SK-N-SH treated with all-trans-retinoic acid at 6 μM for 48 hours (cell line): ENCODE measurements at regions not wholly inside any gene's neighbourhood (a gene's known extent, or its start where the extent isn't known, plus 50 kb on each side); places are given as distances from the start of the nearest gene placed in this dataset.

Source experiments
- ARNTL ChIP-seq: fragments of 450-650 bp; formaldehyde crosslinking; IDR thresholded peaks from 2 replicates; pipeline ENCODE4 v1.5.0; 2020; ENCODE audit warnings: low read depth, mild to moderate bottlenecking, moderate library complexity, borderline replicate concordance
- BACH2 ChIP-seq: fragments of 250-450 bp; sonication (Bioruptor Pico); IDR thresholded peaks from 2 replicates; pipeline ENCODE4 v1.9.0; 2021; ENCODE audit warnings: mild to moderate bottlenecking, borderline replicate concordance
- CREB5 ChIP-seq: fragments of 250-450 bp; sonication (Bioruptor Pico); IDR thresholded peaks from 2 replicates; pipeline ENCODE4 v1.5.1; 2020; ENCODE audit warnings: low read depth, mild to moderate bottlenecking, moderate library complexity
- GLIS3 ChIP-seq: fragments of 250-450 bp; sonication (Bioruptor Pico); IDR thresholded peaks from 2 replicates; pipeline ENCODE4 v1.5.0; 2020; ENCODE audit warnings: mild to moderate bottlenecking, moderate library complexity
- PATZ1 ChIP-seq: fragments of 250-450 bp; sonication (Bioruptor Pico); IDR thresholded peaks from 2 replicates; pipeline ENCODE4 v1.8.0; 2020; ENCODE audit warnings: mild to moderate bottlenecking, moderate library complexity, borderline replicate concordance
- RARB ChIP-seq: fragments of 250-450 bp; sonication (Bioruptor Pico); IDR thresholded peaks from 2 replicates; pipeline ENCODE4 v1.8.0; 2021; ENCODE audit warnings: mild to moderate bottlenecking, moderate library complexity
- TCF4 ChIP-seq: fragments of 250-450 bp; sonication (Bioruptor Pico); IDR thresholded peaks from 2 replicates; pipeline ENCODE4 v1.8.0; 2021; ENCODE audit warnings: mild to moderate bottlenecking, moderate library complexity, borderline replicate concordance
- TOX ChIP-seq: fragments of 250-450 bp; sonication (Bioruptor Pico); IDR thresholded peaks from 2 replicates; pipeline ENCODE4 v1.8.0; 2021; ENCODE audit warnings: mild to moderate bottlenecking, moderate library complexity, borderline replicate concordance
- ZFP3 ChIP-seq: fragments of 250-450 bp; sonication (Bioruptor Pico); IDR thresholded peaks from 2 replicates; pipeline ENCODE4 v1.5.0; 2020; ENCODE audit warnings: mild to moderate bottlenecking, moderate library complexity
- ZFP30 ChIP-seq: fragments of 450-650 bp; formaldehyde crosslinking; IDR thresholded peaks from 2 replicates; pipeline ENCODE4 v1.5.0; 2022; ENCODE audit warnings: mild to moderate bottlenecking, moderate library complexity
- ZNF565 ChIP-seq: fragments of 450-650 bp; formaldehyde crosslinking; conservative IDR thresholded peaks from 2 replicates; pipeline ENCODE4 v1.5.0; 2020; ENCODE audit warnings: low read depth, mild to moderate bottlenecking, moderate library complexity
- ZNF70 ChIP-seq: fragments of 450-650 bp; formaldehyde crosslinking; IDR thresholded peaks from 2 replicates; pipeline ENCODE4 v1.5.0; 2020; ENCODE audit warnings: mild to moderate bottlenecking, moderate library complexity
- ZNF8 ChIP-seq: fragments of 450-650 bp; formaldehyde crosslinking; IDR thresholded peaks from 2 replicates; pipeline ENCODE4 v1.5.0; 2020; ENCODE audit warnings: mild to moderate bottlenecking, moderate library complexity
- TF ChIP-seq, protein P1 (sequence below): fragments of 250-450 bp; sonication (Bioruptor Pico); IDR thresholded peaks from 2 replicates; pipeline ENCODE4 v1.8.0; 2021; ENCODE audit warnings: low read depth, mild to moderate bottlenecking, moderate library complexity, borderline replicate concordance

- no peak for TF ChIP-seq ZNF70
- TF ChIP-seq ZFP3 (CRISPR knock-in tag): no peak
- no peak for TF ChIP-seq TOX
- TF ChIP-seq ZFP30 (CRISPR knock-in tag): no peak
- no peak for TF ChIP-seq RARB (CRISPR knock-in tag)
- TF ChIP-seq CREB5 (CRISPR knock-in tag): no peak
- no peak for TF ChIP-seq TCF4 (CRISPR knock-in tag)
- no peak for TF ChIP-seq PATZ1 (CRISPR knock-in tag)
- no peak for TF ChIP-seq ARNTL (CRISPR knock-in tag)
- TF ChIP-seq GLIS3 (CRISPR knock-in tag): no peak
- TF ChIP-seq, protein P1, sequence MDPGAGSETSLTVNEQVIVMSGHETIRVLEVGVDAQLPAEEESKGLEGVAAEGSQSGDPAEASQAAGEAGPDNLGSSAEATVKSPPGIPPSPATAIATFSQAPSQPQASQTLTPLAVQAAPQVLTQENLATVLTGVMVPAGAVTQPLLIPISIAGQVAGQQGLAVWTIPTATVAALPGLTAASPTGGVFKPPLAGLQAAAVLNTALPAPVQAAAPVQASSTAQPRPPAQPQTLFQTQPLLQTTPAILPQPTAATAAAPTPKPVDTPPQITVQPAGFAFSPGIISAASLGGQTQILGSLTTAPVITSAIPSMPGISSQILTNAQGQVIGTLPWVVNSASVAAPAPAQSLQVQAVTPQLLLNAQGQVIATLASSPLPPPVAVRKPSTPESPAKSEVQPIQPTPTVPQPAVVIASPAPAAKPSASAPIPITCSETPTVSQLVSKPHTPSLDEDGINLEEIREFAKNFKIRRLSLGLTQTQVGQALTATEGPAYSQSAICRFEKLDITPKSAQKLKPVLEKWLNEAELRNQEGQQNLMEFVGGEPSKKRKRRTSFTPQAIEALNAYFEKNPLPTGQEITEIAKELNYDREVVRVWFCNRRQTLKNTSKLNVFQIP (CRISPR knock-in tag): no peak
- no peak for TF ChIP-seq ZNF565 (CRISPR knock-in tag)
- no peak for TF ChIP-seq ZNF8
- TF ChIP-seq BACH2 (CRISPR knock-in tag): no peak
Observed at GRCh38 chr16:86903068-86903467, 324.7 kb downstream of the FOXL1 start.
